CD4-positive, alpha-beta memory T cell (primary cell): ENCODE measurements at regions not wholly inside any gene's neighbourhood (a gene's known extent, or its start where the extent isn't known, plus 50 kb on each side); places are given as distances from the start of the nearest gene placed in this dataset.

Source experiments
- CTCF ChIA-PET: fragments of 350-600 bp; sonication (Branson Sonifier 250); formaldehyde crosslinking; loops from one replicate; lab custom pipeline; 2021; ENCODE audit warnings: inconsistent platforms; ENCODE audit not compliant: partially characterized antibody; lab: Charles Lee
- POLR2A ChIA-PET: fragments of 350-600 bp; sonication (Branson Sonifier 250); formaldehyde crosslinking; loops from one replicate; lab custom pipeline; 2021; ENCODE audit not compliant: partially characterized antibody; lab: Charles Lee
- DNase-seq, 5 donors: peaks; one replicate each; pipeline versions ENCODE4 v3.0.0 to v3.0.0-alpha.2; 2020 to 2022; ENCODE audit warnings: mixed read lengths in 1 of 5
- H3K27ac ChIP-seq: one replicate; pipeline ENCODE4 v1.7.0; 2013; ENCODE audit warnings: low read depth, low read length
- H3K27me3 ChIP-seq: 2 replicates; pipeline ENCODE4 v1.7.0; 2013; ENCODE audit warnings: mild to moderate bottlenecking, low read length, moderate library complexity; ENCODE audit not compliant: insufficient read depth
- H3K36me3 ChIP-seq: 2 replicates; pipeline ENCODE4 v1.7.0; 2013; ENCODE audit warnings: mild to moderate bottlenecking, low read length, moderate library complexity; ENCODE audit not compliant: insufficient read depth
- H3K4me1 ChIP-seq: 2 replicates; pipeline ENCODE4 v1.7.0; 2013; ENCODE audit warnings: mild to moderate bottlenecking, low read length, moderate library complexity; ENCODE audit not compliant: insufficient read depth
- H3K4me3 ChIP-seq, 2 donors: one replicate each; pipeline ENCODE4 v1.7.0; 2013; ENCODE audit warnings: low read length in 2 of 2, mild to moderate bottlenecking in 1 of 2
- H3K9me3 ChIP-seq, 2 donors: one replicate each; pipeline ENCODE4 v1.7.0; 2013; ENCODE audit warnings: low read length in 2 of 2, control low read depth in 1 of 2; ENCODE audit not compliant: control insufficient read depth in 1 of 2
- H3K27ac Mint-ChIP-seq, 7 donors: one replicate each; pipeline ENCODE4 v1.8.0; 2020 to 2021; ENCODE audit warnings: mixed read lengths in 7 of 7, mild to moderate bottlenecking in 6 of 7, inconsistent platforms in 3 of 7, moderate library complexity in 3 of 7
- H3K27me3 Mint-ChIP-seq, 2 donors: one replicate each; pipeline ENCODE4 v1.8.0; 2020 to 2021; ENCODE audit warnings: mixed read lengths in 2 of 2
- H3K36me3 Mint-ChIP-seq, 2 donors: one replicate each; pipeline ENCODE4 v1.8.0; 2020 to 2021; ENCODE audit warnings: mixed read lengths in 2 of 2, inconsistent platforms in 1 of 2, mild to moderate bottlenecking in 1 of 2
- H3K4me1 Mint-ChIP-seq, 4 donors: one replicate each; pipeline ENCODE4 v1.8.0; 2020 to 2021; ENCODE audit warnings: mixed read lengths in 4 of 4, mild to moderate bottlenecking in 1 of 4
- H3K4me3 Mint-ChIP-seq, 8 donors: one replicate each; pipeline ENCODE4 v1.8.0; 2020 to 2021; ENCODE audit warnings: mixed read lengths in 8 of 8, mild to moderate bottlenecking in 7 of 8, moderate library complexity in 6 of 8, inconsistent platforms in 3 of 8
- H3K9me3 Mint-ChIP-seq, 8 donors: one replicate each; pipeline ENCODE4 v1.8.0; 2020 to 2021; ENCODE audit warnings: mixed read lengths in 8 of 8, mild to moderate bottlenecking in 5 of 8, inconsistent platforms in 3 of 8, moderate library complexity in 1 of 8
- intact Hi-C: fragments of 100-400 bp; cut with micrococcal nuclease; formaldehyde crosslinking; loops from one replicate; pipeline ENCODE4 v1.15.1; 2023

DNA sequence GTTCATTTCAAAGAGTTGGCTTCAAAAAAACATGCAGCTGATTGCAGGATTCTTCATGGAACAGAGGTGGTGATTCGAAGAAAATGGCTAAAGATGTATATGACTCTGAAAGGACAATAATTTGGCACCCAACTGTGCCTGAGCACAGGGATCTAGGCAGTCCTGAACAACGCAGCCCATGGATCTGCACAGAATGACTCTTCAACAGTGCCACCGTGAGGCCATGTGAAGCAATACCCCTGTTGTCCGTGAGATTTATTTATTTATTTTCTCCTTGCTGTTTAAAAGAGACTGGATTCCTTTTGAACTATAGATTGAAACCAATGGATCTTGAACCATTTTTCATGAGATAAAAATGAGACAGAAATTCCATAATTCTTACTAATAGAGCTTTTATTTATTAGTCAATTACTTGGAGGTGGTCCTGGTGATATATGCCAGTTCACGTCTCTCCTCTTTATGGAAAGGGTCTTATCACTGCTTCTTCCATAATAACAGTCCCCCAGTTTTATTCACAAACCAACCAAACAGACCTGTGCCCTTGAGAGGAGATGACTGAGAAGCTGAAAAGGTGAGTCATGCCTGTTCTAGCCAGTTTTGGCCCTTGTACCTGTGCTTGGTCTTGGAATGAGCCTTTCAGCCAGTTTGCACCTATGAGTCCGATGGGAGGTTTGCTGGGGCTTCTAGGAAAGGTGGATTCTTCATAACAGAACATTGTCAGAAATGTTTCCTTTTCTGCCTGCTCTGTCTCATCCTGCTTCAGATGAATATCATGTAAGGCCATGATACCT is 1598.3 kb downstream of the AACS start:
- H3K4me3 Mint-ChIP-seq: no peak overlapping the region

DNA sequence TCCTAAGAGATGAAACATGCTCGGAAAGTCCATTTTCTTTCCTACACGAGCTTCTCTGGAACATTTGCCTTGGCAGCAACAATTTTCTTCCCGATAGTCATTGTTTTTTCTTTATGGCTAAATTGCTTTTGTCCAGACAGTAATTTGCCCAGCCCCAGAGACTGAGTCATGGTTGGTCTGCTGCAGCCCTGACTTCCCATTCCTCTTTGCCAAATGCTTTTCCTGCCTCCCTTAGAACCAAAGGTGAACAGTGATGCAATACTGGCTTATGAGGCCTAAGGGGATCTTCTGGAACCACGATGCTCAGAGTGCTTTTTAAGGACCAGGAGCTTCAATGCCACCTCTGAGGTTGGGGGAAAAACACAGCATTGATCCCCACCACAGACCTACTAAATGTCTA is 1599.6 kb upstream of the TMEM132C start:
- Histone ChIP-seq H3K36me3 (no peaks in the 10 kb centered on the region), H3K27ac (no peak overlapping the region), H3K4me1 (no peaks in the 10 kb centered on the region), H3K4me3 (no peak overlapping the region), H3K9me3 (no peaks in the 10 kb centered on the region), H3K27me3 (no peaks in the 10 kb centered on the region)
- no peaks in the 10 kb centered on the region for H3K4me1 Mint-ChIP-seq
- POLR2A ChIA-PET: no interaction called here
- no peak overlapping the region for H3K27ac Mint-ChIP-seq
- CTCF ChIA-PET: no interaction called here
- H3K9me3 Mint-ChIP-seq: peaks cover 3 to 25% (median 10%) of the 10 kb centered on the region in 8 donors
- H3K36me3 Mint-ChIP-seq: peaks cover 0 to 2% of the 10 kb centered on the region in 2 donors
- no peak overlapping the region for H3K4me3 Mint-ChIP-seq
- no peaks in the 10 kb centered on the region for H3K27me3 Mint-ChIP-seq
- DNase-seq: no peak
- intact Hi-C loops: no loop called here

More for the DNA sequence above, 1598.3 kb downstream of the AACS start:
- no peaks in the 10 kb centered on the region for H3K9me3 ChIP-seq
- Mint-ChIP-seq H3K9me3 (peaks cover 3 to 36% (median 24%) of the 10 kb centered on the region in 8 donors), H3K36me3 (peaks cover 2 to 5% of the 10 kb centered on the region in 2 donors), H3K4me1 (no peaks in the 10 kb centered on the region), H3K27ac (no peak overlapping the region), H3K27me3 (no peaks in the 10 kb centered on the region)
- no peak for DNase-seq
- H3K4me3 ChIP-seq: no peak overlapping the region
- POLR2A ChIA-PET: no interaction called here
- CTCF ChIA-PET: no interaction called here
- intact Hi-C loops: no loop called here
- no peaks in the 10 kb centered on the region for H3K36me3 ChIP-seq
- H3K4me1 ChIP-seq: no peaks in the 10 kb centered on the region
- no peaks in the 10 kb centered on the region for H3K27me3 ChIP-seq
- no peak overlapping the region for H3K27ac ChIP-seq

GRCh38 chr12:126668538-126668937 is 1598.4 kb upstream of the TMEM132C start:
- Histone ChIP-seq H3K4me3 (no peak overlapping the region), H3K4me1 (no peaks in the 10 kb centered on the region), H3K9me3 (no peaks in the 10 kb centered on the region), H3K27ac (no peak overlapping the region), H3K27me3 (no peaks in the 10 kb centered on the region), H3K36me3 (no peaks in the 10 kb centered on the region)
- Mint-ChIP-seq H3K4me3 (no peak overlapping the region), H3K27me3 (no peaks in the 10 kb centered on the region), H3K9me3 (peaks cover 0 to 22% (median 3%) of the 10 kb centered on the region in 8 donors), H3K4me1 (no peaks in the 10 kb centered on the region), H3K27ac (no peak overlapping the region), H3K36me3 (no peaks in the 10 kb centered on the region)
- no peak for DNase-seq
- CTCF ChIA-PET: no interaction called here
- POLR2A ChIA-PET: no interaction called here
- intact Hi-C loops: no loop called here

DNA sequence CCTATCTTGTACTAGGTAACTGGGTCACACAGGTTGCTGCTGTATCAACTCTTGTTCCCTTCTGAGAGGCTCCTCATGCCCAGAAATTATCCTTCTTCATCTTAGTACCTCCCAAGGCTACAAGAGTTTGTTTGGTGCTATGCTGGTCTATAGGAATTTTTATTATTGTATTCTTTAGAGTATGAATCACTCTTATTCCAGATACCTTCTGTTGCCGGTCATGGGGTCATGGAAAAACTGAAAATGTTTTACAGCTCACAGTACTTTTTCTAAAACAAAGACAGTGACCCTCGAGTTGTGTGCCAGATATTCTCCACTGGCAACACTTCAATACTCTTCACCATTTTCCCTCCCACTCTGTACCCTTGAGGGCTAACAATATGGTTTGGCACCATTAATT is 1598.0 kb upstream of the TMEM132C start:
- Histone ChIP-seq H3K4me1 (no peaks in the 10 kb centered on the region), H3K4me3 (no peak overlapping the region), H3K9me3 (no peaks in the 10 kb centered on the region), H3K27me3 (no peaks in the 10 kb centered on the region), H3K27ac (no peak overlapping the region), H3K36me3 (no peaks in the 10 kb centered on the region)
- H3K27ac Mint-ChIP-seq: no peak overlapping the region
- no peaks in the 10 kb centered on the region for H3K4me1 Mint-ChIP-seq
- ChIA-PET POLR2A (no interaction called here), CTCF (no interaction called here)
- no peak overlapping the region for H3K4me3 Mint-ChIP-seq
- peaks cover 0 to 18% (median under 1%) of the 10 kb centered on the region in 8 donors for H3K9me3 Mint-ChIP-seq
- no peaks in the 10 kb centered on the region for H3K27me3 Mint-ChIP-seq
- intact Hi-C loops: no loop called here
- H3K36me3 Mint-ChIP-seq: no peaks in the 10 kb centered on the region
- DNase-seq: no peak

GRCh38 chr12:126676434-126676833 is 1590.5 kb upstream of the TMEM132C start:
- CTCF ChIA-PET: no interaction called here
- POLR2A ChIA-PET: no interaction called here
- intact Hi-C loops: no loop called here

DNA sequence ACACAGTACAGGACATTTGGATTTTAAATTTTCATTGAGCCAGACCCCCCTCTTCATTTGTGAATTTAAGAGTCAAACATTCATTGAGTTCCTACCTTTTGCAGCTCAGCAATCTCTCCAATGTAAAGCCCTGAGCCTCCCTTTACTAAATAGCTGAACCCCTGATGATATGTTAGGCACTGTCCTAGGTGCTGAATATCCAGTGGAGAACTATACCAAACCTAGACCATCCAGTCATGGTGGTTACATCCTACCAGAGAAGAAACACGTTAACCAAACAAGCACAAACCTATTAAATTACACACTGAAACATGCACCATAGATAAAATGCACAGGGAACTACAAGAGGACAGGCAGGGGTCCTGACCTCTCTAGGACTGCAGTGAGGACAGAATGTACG is 1585.3 kb upstream of the TMEM132C start:
- Histone ChIP-seq H3K9me3 (no peaks in the 10 kb centered on the region), H3K27me3 (no peaks in the 10 kb centered on the region), H3K4me1 (no peaks in the 10 kb centered on the region), H3K27ac (no peak overlapping the region), H3K36me3 (no peaks in the 10 kb centered on the region), H3K4me3 (no peak overlapping the region)
- intact Hi-C loops: no loop called here
- ChIA-PET CTCF (no interaction called here), POLR2A (no interaction called here)
- H3K36me3 Mint-ChIP-seq: peaks cover 0 to 9% of the 10 kb centered on the region in 2 donors
- H3K27me3 Mint-ChIP-seq: no peaks in the 10 kb centered on the region
- peaks cover 0 to 34% (median 8%) of the 10 kb centered on the region in 8 donors for H3K9me3 Mint-ChIP-seq
- DNase-seq: no peak
- no peak overlapping the region for H3K27ac Mint-ChIP-seq
- no peak overlapping the region for H3K4me3 Mint-ChIP-seq
- no peaks in the 10 kb centered on the region for H3K4me1 Mint-ChIP-seq

More at GRCh38 chr12:126676434-126676833, 1590.5 kb upstream of the TMEM132C start:
- no peak overlapping the region for H3K4me3 Mint-ChIP-seq
- DNase-seq: no peak
- H3K4me1 Mint-ChIP-seq: no peaks in the 10 kb centered on the region
- peaks cover 0 to 39% (median 0%) of the 10 kb centered on the region in 8 donors for H3K9me3 Mint-ChIP-seq
- Histone ChIP-seq H3K9me3 (no peaks in the 10 kb centered on the region), H3K36me3 (no peaks in the 10 kb centered on the region), H3K27ac (no peak overlapping the region), H3K4me1 (no peaks in the 10 kb centered on the region), H3K4me3 (no peak overlapping the region), H3K27me3 (no peaks in the 10 kb centered on the region)
- H3K27me3 Mint-ChIP-seq: no peaks in the 10 kb centered on the region
- no peak overlapping the region for H3K27ac Mint-ChIP-seq
- no peaks in the 10 kb centered on the region for H3K36me3 Mint-ChIP-seq

GRCh38 chr12:126684703-126685102 is 1582.3 kb upstream of the TMEM132C start:
- intact Hi-C loops: no loop called here
- no peaks in the 10 kb centered on the region for H3K4me1 Mint-ChIP-seq
- H3K27ac Mint-ChIP-seq: no peak overlapping the region
- CTCF ChIA-PET: no interaction called here
- no peaks in the 10 kb centered on the region for H3K27me3 Mint-ChIP-seq
- DNase-seq: no peak
- H3K4me1 ChIP-seq: no peaks in the 10 kb centered on the region
- peaks cover 0 to 29% (median 12%) of the 10 kb centered on the region in 8 donors for H3K9me3 Mint-ChIP-seq
- POLR2A ChIA-PET: no interaction called here
- H3K36me3 Mint-ChIP-seq: peaks cover 0 to 9% of the 10 kb centered on the region in 2 donors
- H3K4me3 ChIP-seq: no peak overlapping the region
- H3K27me3 ChIP-seq: no peaks in the 10 kb centered on the region
- no peaks in the 10 kb centered on the region for H3K9me3 ChIP-seq
- H3K27ac ChIP-seq: no peak overlapping the region
- no peaks in the 10 kb centered on the region for H3K36me3 ChIP-seq
- H3K4me3 Mint-ChIP-seq: no peak overlapping the region
